Activated T-cell treated with anti-CD3 and anti-CD28 coated beads, Interleukin-2, amount 50 U/mL, for 48 hours (primary cell): ENCODE measurements at regions not wholly inside any gene's neighbourhood (a gene's known extent, or its start where the extent isn't known, plus 50 kb on each side); places are given as distances from the start of the nearest gene placed in this dataset.

Source experiments
- DNase-seq, 2 experiments: peaks; one replicate each; pipeline ENCODE4 v3.0.0-alpha.2; 2020

DNA sequence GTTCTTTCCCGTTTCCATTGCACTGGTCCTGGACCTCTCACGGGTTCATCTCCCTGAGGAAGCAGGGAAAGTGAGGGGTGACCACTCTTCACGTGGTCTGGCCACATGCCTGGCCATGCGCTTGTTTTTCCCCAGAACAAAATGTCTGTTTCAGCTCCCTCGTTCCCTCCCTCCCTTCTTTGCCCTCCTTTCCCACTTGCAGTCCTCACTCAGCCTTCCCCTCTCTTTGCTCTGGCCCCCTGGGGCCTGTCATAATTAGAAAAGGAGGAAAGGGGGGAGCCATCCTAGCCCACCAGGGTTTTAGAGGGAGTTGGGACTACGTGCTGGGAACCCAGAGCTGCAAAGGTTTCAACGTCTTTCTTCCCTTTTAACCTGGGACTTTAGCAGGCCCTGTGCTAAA is 52.8 kb upstream of the CADM1 start:
- no peak for DNase-seq

DNA sequence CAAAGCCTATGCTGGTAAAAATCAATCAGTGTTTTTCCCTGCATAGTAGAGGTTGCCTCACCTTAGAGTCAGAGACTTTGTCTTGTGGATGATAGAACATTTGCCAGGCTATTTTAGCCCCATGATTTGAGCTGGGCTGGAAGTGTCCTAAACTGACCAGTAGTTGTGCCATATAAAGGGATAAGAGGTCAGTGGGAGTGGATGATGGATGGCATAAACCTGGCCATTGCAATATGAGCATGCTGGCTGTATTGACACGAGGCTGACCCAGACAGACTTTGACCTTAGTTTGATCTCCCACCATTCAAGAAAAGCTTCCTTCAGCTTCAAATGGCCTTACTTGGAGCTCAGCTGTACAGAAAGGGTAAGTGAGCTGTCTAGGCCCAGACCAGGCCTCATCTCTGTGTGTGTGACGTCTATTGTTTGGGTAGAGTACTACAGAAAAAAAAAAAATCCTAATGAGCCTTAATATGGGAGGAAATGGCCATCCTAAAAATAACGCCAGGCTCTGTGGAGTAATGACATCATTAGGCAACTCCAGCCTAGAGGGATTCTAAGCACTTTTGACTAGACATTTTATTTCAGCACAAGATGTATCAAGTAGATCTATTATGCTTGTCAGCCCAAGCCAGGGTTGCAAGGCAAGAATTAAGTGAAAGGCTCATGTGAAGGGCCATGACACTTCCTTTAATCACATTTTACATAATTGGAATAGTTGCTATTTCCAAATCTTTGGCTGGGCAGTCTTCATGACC is 51.3 kb upstream of the CADM1 start:
- no peak for DNase-seq
